ENCODE measurements at regions not wholly inside any gene's neighbourhood (a gene's known extent, or its start where the extent isn't known, plus 50 kb on each side); places are given as distances from the start of the nearest gene placed in this dataset.

DNA sequence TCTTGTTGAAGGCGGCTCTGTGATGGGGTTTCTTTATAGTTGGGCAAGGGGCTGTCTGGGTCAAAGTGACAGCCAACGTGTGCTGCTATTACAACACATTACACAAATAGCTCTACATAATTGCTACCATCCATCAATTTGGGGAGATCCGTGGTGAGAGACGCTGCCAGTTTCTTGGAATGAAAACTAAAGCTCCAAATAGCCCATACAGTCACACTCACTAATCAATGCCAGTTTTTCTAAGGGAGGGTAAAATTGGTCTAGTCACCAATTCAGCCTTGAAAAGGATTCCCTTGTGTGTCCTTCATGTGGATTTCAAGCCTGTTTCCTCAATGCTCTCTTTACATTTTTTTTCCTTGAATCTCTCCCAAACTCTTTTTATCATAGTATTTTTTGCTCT, 343.3 kb upstream of the KLF4 start:
- Histone ChIP-seq H3K9me3 (replicated peaks in 1 of 2; ENCODE audit: control insufficient read depth in 1 of 2, insufficient read depth in 1 of 2, low read length in 2 of 2) (no peaks in the 10 kb centered on the region), H3K36me3 (replicated peaks in 1 of 2; ENCODE audit: control insufficient read depth in 1 of 2, insufficient read depth in 2 of 2, low read length in 2 of 2) (no peaks in the 10 kb centered on the region)
- peaks cover 10% of the 10 kb centered on the region for H3K4me1 Mint-ChIP-seq

DNA sequence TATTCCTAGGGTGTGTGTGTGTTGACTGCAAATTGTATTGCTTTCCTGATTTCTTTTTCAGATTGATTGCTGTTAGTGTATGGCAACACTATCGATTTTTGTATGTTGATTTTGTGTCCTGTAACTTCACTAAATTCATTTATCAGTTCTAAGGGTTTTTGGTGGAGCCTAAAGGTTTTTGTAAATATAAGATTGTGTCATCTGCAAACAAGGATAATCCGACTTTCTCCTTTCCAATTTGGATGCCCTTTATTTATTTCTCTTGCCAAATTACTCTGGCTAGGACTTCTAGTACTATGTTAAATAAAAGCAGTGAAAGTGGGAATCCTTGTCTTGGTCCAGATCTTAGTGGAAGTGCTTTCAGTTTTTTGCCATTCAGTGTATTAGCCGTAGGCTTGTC, 340.9 kb upstream of the KLF4 start:
- TF ChIP-seq, protein P1, sequence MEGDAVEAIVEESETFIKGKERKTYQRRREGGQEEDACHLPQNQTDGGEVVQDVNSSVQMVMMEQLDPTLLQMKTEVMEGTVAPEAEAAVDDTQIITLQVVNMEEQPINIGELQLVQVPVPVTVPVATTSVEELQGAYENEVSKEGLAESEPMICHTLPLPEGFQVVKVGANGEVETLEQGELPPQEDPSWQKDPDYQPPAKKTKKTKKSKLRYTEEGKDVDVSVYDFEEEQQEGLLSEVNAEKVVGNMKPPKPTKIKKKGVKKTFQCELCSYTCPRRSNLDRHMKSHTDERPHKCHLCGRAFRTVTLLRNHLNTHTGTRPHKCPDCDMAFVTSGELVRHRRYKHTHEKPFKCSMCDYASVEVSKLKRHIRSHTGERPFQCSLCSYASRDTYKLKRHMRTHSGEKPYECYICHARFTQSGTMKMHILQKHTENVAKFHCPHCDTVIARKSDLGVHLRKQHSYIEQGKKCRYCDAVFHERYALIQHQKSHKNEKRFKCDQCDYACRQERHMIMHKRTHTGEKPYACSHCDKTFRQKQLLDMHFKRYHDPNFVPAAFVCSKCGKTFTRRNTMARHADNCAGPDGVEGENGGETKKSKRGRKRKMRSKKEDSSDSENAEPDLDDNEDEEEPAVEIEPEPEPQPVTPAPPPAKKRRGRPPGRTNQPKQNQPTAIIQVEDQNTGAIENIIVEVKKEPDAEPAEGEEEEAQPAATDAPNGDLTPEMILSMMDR (IDR thresholded peaks at IDR 0.05), result no peak
- H3K36me3 ChIP-seq (replicated peaks in 1 of 2; ENCODE audit: control insufficient read depth in 1 of 2, insufficient read depth in 2 of 2, low read length in 2 of 2), result no peaks in the 10 kb centered on the region
- H3K9me3 ChIP-seq (replicated peaks in 1 of 2; ENCODE audit: control insufficient read depth in 1 of 2, insufficient read depth in 1 of 2, low read length in 2 of 2), result no peaks in the 10 kb centered on the region
- H3K27ac ChIP-seq (ENCODE audit: low read depth in 1 of 2, low read length in 2 of 2), result no peak overlapping the region
- H3K4me1 ChIP-seq (ENCODE audit: control insufficient read depth in 1 of 2, insufficient read depth in 2 of 2, low read length in 2 of 2), result peaks cover 0 to 7% of the 10 kb centered on the region in 2 donors
- intact Hi-C loops (cut with micrococcal nuclease), result no loop called here
- no peaks in the 10 kb centered on the region for H3K27me3 ChIP-seq (ENCODE audit: control insufficient read depth in 2 of 2, insufficient read depth in 2 of 2, low read length in 2 of 2)
- Mint-ChIP-seq H3K36me3 (peaks cover 0 to 4% of the 10 kb centered on the region in 2 donors), H3K4me1 (peaks cover 16% of the 10 kb centered on the region), H3K4me3 (no peak overlapping the region), H3K27ac (no peak overlapping the region), H3K9me3 (peaks cover 1 to 8% (median 4%) of the 10 kb centered on the region in 7 donors), H3K27me3 (ENCODE audit: low read depth in 3 of 3) (peaks cover 0 to 2% (median 0%) of the 10 kb centered on the region in 3 donors)
- no CpG with 5 or more reads among the region's 3 CpGs for WGBS (ENCODE audit: insufficient coverage)
- H4K20me1 ChIP-seq (ENCODE audit: insufficient read depth, low read length), result no peaks in the 10 kb centered on the region
- no peak overlapping the region for H3K4me3 ChIP-seq (replicated peaks in 1 of 3; ENCODE audit: low read depth in 2 of 3, low read length in 3 of 3)
- no peak for DNase-seq
- no peak overlapping the region for H3K9ac ChIP-seq (ENCODE audit: insufficient read depth, low read length, poor library complexity, severe bottlenecking)
- no peak overlapping the region for H2AFZ ChIP-seq (ENCODE audit: insufficient read depth, low read depth, low read length, poor library complexity, severe bottlenecking)
- no peaks in the 10 kb centered on the region for H3K79me2 ChIP-seq (ENCODE audit: insufficient read depth, low read length)
- H3K4me2 ChIP-seq (replicated peaks; ENCODE audit: extremely low read depth, low read length, poor library complexity, severe bottlenecking), result no peak overlapping the region

More for the DNA sequence above, 343.3 kb upstream of the KLF4 start:
- Histone ChIP-seq H3K4me3 (replicated peaks in 1 of 3; ENCODE audit: low read depth in 2 of 3, low read length in 3 of 3) (no peak overlapping the region), H3K27ac (ENCODE audit: low read depth in 1 of 2, low read length in 2 of 2) (no peak overlapping the region), H4K20me1 (ENCODE audit: insufficient read depth, low read length) (no peaks in the 10 kb centered on the region), H3K9ac (ENCODE audit: insufficient read depth, low read length, poor library complexity, severe bottlenecking) (no peak overlapping the region), H3K27me3 (ENCODE audit: control insufficient read depth in 2 of 2, insufficient read depth in 2 of 2, low read length in 2 of 2) (no peaks in the 10 kb centered on the region), H3K4me2 (replicated peaks; ENCODE audit: extremely low read depth, low read length, poor library complexity, severe bottlenecking) (no peak overlapping the region), H2AFZ (ENCODE audit: insufficient read depth, low read depth, low read length, poor library complexity, severe bottlenecking) (no peak overlapping the region), H3K4me1 (ENCODE audit: control insufficient read depth in 1 of 2, insufficient read depth in 2 of 2, low read length in 2 of 2) (peaks cover 0 to 7% of the 10 kb centered on the region in 2 donors), H3K79me2 (ENCODE audit: insufficient read depth, low read length) (no peaks in the 10 kb centered on the region)
- peaks cover 0 to 2% (median 2%) of the 10 kb centered on the region in 3 donors for H3K27me3 Mint-ChIP-seq (ENCODE audit: low read depth in 3 of 3)
- H3K4me3 Mint-ChIP-seq, result no peak overlapping the region
- peaks cover 3 to 7% (median 4%) of the 10 kb centered on the region in 7 donors for H3K9me3 Mint-ChIP-seq
- TF ChIP-seq, protein P1 (IDR thresholded peaks at IDR 0.05), result no peak
- DNase-seq, result no peak
- peaks cover 2 to 4% of the 10 kb centered on the region in 2 donors for H3K36me3 Mint-ChIP-seq
- 80% methylated on average over 1 of the region's 4 CpGs for WGBS (ENCODE audit: insufficient coverage)
- intact Hi-C loops (cut with micrococcal nuclease), result no loop called here
- peak overlapping the region in 1 of 7 donors; percentile 50 for H3K27ac Mint-ChIP-seq

Measured in CD14-positive monocyte (primary cell).